ENCODE measurements at regions not wholly inside any gene's neighbourhood (a gene's known extent, or its start where the extent isn't known, plus 50 kb on each side); places are given as distances from the start of the nearest gene placed in this dataset.

- no peak for TF ChIP-seq POLR2A (IDR thresholded peaks at IDR 0.05)
- no peak for TF ChIP-seq CTCF (IDR thresholded peaks at IDR 0.05)
These were observed 136.3 kb upstream of the DHRS4 start for GRCh38 chr14:23817164-23817767.

Measured in heart left ventricle (tissue), 13 donors.